Fibroblast of villous mesenchyme (primary cell): ENCODE measurements at regions not wholly inside any gene's neighbourhood (a gene's known extent, or its start where the extent isn't known, plus 50 kb on each side); places are given as distances from the start of the nearest gene placed in this dataset.

Source experiments
- DNase-seq: peaks from one replicate; pipeline ENCODE4 v3.0.0-alpha.2; 2010; ENCODE audit warnings: low read depth
- H3K4me3 ChIP-seq: 2 replicates; pipeline ENCODE4 v1.5.1; 2011; ENCODE audit warnings: low read depth, mild to moderate bottlenecking, low read length
- CTCF ChIP-seq: IDR thresholded peaks from 2 replicates; pipeline ENCODE4 v1.5.1; 2012; ENCODE audit warnings: low read depth, mild to moderate bottlenecking, low read length; ENCODE audit not compliant: insufficient read depth

GRCh38 chr9:89879701-89880100 lies 274.9 kb downstream of the GADD45G start:
- TF ChIP-seq CTCF = no peak
- DNase-seq = no peak
- no peak overlapping the region for H3K4me3 ChIP-seq

GRCh38 chr9:89880161-89880560 lies 275.3 kb downstream of the GADD45G start:
- no peak for TF ChIP-seq CTCF
- no peak for DNase-seq
- H3K4me3 ChIP-seq = no peak overlapping the region

GRCh38 chr9:89880721-89881120 lies 275.9 kb downstream of the GADD45G start:
- no peak for TF ChIP-seq CTCF
- H3K4me3 ChIP-seq = no peak overlapping the region
- no peak for DNase-seq

GRCh38 chr9:89881431-89881830 lies 276.6 kb downstream of the GADD45G start:
- no peak overlapping the region for H3K4me3 ChIP-seq
- no peak for DNase-seq
- TF ChIP-seq CTCF = no peak

GRCh38 chr9:89882930-89883361 lies 278.1 kb downstream of the GADD45G start:
- H3K4me3 ChIP-seq = no peak overlapping the region
- no peak for TF ChIP-seq CTCF
- DNase-seq = no peak

- DNase-seq = no peak
- TF ChIP-seq CTCF = no peak
Measured at GRCh38 chr9:89883401-89884341, 278.9 kb downstream of the GADD45G start.

More at GRCh38 chr9:89883401-89884341, 278.9 kb downstream of the GADD45G start:
- H3K4me3 ChIP-seq = no peak overlapping the region
